Retinal pigment epithelial cell (primary cell): ENCODE measurements at regions not wholly inside any gene's neighbourhood (a gene's known extent, or its start where the extent isn't known, plus 50 kb on each side); places are given as distances from the start of the nearest gene placed in this dataset.
A peak's percentile ranks its signal among the peaks of the same experiment; 100 is the strongest.

Experiments
- DNase-seq: peaks from one replicate; pipeline ENCODE4 v3.0.0-alpha.2; 2010; ENCODE audit warnings: low read depth
- H3K4me3 ChIP-seq: 2 replicates; pipeline ENCODE4 v1.5.1; 2011; ENCODE audit warnings: mild to moderate bottlenecking, low read length, control low read depth, moderate library complexity
- TF ChIP-seq, protein P1 (sequence below): conservative IDR thresholded peaks from 2 replicates; pipeline ENCODE4 v1.5.1; 2011; ENCODE audit warnings: low read depth, low read length, control low read depth, inconsistent platforms

DNA sequence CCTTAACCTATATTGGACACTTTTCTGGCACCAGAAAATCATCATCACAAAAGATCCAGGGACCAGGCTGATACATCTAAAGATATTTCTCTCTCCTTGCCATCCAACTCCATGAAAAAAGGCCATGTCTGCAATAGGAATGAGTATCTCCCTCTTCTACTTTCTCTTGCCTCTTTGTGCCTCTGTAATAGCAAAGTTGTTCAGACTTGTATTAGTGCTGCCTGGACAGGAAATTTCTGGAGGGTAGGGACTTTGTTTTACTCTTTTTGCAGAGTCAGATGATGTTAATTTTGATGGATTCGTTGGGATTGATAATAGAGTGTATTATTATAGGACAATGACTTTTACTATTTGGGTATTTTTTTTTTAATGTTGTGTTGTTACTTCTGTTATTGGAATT, 376.3 kb downstream of the INHBA start:
- H3K4me3 ChIP-seq: no peak overlapping the region
- TF ChIP-seq, protein P1, sequence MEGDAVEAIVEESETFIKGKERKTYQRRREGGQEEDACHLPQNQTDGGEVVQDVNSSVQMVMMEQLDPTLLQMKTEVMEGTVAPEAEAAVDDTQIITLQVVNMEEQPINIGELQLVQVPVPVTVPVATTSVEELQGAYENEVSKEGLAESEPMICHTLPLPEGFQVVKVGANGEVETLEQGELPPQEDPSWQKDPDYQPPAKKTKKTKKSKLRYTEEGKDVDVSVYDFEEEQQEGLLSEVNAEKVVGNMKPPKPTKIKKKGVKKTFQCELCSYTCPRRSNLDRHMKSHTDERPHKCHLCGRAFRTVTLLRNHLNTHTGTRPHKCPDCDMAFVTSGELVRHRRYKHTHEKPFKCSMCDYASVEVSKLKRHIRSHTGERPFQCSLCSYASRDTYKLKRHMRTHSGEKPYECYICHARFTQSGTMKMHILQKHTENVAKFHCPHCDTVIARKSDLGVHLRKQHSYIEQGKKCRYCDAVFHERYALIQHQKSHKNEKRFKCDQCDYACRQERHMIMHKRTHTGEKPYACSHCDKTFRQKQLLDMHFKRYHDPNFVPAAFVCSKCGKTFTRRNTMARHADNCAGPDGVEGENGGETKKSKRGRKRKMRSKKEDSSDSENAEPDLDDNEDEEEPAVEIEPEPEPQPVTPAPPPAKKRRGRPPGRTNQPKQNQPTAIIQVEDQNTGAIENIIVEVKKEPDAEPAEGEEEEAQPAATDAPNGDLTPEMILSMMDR: no peak
- DNase-seq: no peak

DNA sequence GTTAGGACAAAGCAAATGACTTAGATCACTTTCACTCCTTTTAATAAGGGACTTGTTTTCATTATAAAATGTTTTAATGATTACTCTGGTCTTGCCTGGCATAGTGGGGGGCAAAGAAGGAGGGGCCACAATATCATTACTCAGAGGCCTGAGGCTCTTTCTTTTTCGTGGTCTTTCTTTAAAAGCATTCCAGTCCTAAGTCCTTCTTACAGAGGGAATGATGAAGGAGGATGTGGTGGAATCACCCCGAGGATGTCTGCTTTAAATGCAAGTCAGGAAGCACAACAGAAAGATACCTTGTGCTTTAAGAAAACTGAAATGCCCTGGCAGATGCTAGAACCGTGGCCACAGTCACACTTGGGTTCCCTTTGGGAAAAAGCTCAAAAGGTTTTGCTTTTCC, 379.1 kb downstream of the INHBA start:
- no peak for DNase-seq
- H3K4me3 ChIP-seq: no peak overlapping the region
- TF ChIP-seq, protein P1: no peak

DNA sequence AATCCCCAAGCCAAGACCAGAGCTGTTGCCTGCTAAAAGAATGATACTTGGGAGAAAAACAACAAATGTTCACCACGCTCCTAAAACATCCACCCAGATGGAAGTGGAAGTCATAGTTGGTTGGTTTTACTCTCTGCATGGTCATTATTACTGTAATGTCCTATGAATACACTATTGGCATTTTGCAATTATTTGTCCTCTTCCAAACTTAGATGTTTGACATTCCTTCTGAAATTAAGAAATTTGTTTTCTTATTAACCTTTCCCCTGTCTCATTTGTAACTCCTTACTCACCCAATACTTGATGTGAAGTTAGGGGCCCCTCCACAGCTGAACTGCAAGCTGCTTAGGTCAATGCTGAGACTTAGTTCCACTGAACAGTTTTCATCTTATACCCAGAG, 383.3 kb downstream of the INHBA start:
- no peak for DNase-seq
- H3K4me3 ChIP-seq: no peak overlapping the region
- TF ChIP-seq, protein P1: no peak

DNA sequence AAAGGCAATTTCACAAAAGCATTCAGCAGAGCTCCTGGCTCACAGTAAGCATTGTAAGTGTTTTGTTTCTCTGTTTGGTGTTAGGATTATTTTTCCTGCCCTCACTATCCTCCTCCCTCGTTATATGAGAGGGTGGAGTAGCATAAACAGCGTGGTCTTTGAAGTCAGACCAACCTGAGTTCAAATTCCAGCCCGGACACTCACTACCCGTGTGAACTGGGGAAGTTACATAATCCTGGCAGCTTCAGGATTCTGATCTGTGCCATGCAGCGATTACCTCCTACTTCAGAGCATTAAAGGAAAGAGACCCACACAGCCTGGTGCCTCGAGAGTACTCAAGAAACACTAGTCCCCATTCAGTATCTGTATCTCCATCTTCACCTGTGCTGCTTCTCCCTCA, 386.5 kb downstream of the INHBA start:
- TF ChIP-seq, protein P1: no peak
- H3K4me3 ChIP-seq: no peak overlapping the region
- peak; percentile 79 for DNase-seq

DNA sequence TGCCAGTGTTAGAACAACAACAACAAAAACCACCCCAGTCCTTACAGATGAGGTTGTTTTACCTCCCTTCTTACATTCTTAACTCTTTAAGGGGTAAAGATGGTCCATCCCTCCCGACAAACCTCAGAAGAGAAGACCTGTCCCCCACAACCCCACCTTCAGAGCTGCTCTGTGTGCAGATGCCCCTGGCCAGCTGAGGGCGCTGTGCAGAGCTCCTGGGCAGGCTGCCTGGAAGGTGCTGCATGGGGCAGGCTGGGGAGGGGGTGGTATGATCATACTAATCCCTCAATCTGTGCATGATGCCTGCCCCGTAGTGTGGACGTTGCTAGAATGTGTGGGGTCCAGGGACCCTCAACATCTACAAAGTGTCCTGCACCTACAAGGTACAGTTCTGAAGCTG, 387.1 kb downstream of the INHBA start:
- TF ChIP-seq, protein P1: peak; percentile 72
- no peak for DNase-seq
- no peak overlapping the region for H3K4me3 ChIP-seq

DNA sequence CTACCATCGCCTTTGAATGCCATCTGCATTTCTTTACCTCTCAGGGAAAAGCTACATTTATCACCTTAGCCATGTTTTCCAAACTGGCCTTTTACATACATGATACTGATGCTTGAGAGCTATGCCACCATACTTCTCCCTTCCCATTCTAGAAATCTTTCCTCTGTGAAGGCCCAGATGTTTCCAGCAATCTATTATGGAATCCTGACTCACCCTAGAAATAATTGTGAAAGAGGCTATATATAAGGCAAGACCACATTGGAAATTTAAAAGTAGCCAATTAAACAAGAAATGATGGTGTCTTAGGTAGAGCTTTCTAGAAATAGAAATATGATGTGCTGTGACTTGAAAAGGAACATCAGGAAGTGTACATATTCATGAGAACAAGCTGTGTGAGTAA, 389.7 kb downstream of the INHBA start:
- DNase-seq: no peak
- TF ChIP-seq, protein P1: no peak
- no peak overlapping the region for H3K4me3 ChIP-seq

DNA sequence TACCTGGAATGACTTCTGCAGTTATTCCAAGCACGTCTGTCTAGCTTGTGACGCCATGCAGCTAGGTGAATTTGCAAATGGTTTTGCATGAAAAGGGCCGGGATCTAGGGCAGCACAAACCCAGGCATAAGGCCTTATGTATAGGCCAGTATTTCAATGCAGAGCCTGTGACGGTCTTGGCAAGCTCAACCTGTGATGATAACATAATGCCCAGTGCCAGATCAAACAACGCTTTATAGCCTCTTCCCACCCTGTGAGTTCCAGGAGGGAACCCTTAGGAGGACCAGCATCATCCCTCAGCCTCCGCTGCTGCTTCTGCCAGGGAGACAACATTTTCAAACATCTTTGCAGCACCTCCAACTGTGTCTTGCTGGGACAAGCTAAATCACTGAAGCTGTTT, 390.7 kb downstream of the INHBA start:
- no peak overlapping the region for H3K4me3 ChIP-seq
- DNase-seq: no peak
- TF ChIP-seq, protein P1: no peak
